ENCODE measurements at regions not wholly inside any gene's neighbourhood (a gene's known extent, or its start where the extent isn't known, plus 50 kb on each side); places are given as distances from the start of the nearest gene placed in this dataset.

GRCh38 chr1:48077795-48078222 lies 80.6 kb upstream of the TRABD2B start:
- H2AFZ ChIP-seq (ENCODE audit: low read depth, low read length), result no peak overlapping the region
- H3K4me1 ChIP-seq (replicated peaks in 1 of 2; ENCODE audit: control insufficient read depth in 2 of 2, insufficient read depth in 2 of 2, low read length in 2 of 2), result no peaks in the 10 kb centered on the region
- no peak for TF ChIP-seq SMAD2 (IDR thresholded peaks at IDR 0.05; ENCODE audit: low read depth, low read length)
- TF ChIP-seq TARDBP (IDR thresholded peaks at IDR 0.05), result no peak
- no peak overlapping the region for H3K4me3 ChIP-seq
- H3K27ac ChIP-seq (ENCODE audit: extremely low read depth, low read depth, low read length), result no peak overlapping the region
- BruUV-seq (replicated peaks), result no TSS peak
- no peaks in the 10 kb centered on the region for H3K79me2 ChIP-seq (ENCODE audit: control insufficient read depth, insufficient read depth, low read length)
- no peaks in the 10 kb centered on the region for H4K20me1 ChIP-seq (replicated peaks; ENCODE audit: control insufficient read depth, insufficient read depth, low read length)
- WGBS (ENCODE audit: insufficient coverage, low coverage, missing lambda C conversion rate), result 0% methylated on average over 5 of the region's 5 CpGs
- H3K9ac ChIP-seq (ENCODE audit: insufficient read depth in 1 of 2, low read depth in 2 of 2, low read length in 2 of 2), result no peak overlapping the region
- H3K9me3 ChIP-seq (replicated peaks; ENCODE audit: control insufficient read depth, insufficient read depth, low read depth, low read length), result no peaks in the 10 kb centered on the region
- POLR2A ChIA-PET, result interaction anchor here (1.0 kb wide), 1 partner anchor 10 kb away, joined by 4 read pairs; no protein-coding TSS in a partner anchor
- no peak overlapping the region for H3K4me2 ChIP-seq (ENCODE audit: insufficient read depth, low read length)
- intact Hi-C loops (cut with micrococcal nuclease), result no loop called here
- H3K27me3 ChIP-seq (ENCODE audit: control insufficient read depth in 2 of 2, insufficient read depth in 2 of 2, low read length in 2 of 2), result no peaks in the 10 kb centered on the region
- in situ Hi-C loops (cut with MboI), result no loop called here
- no peaks in the 10 kb centered on the region for H3K36me3 ChIP-seq (ENCODE audit: control insufficient read depth, insufficient read depth, low read length)
- FAIRE-seq, result no peak
- DNase-seq (ENCODE audit: extremely low read depth in 1 of 4, low spot score in 3 of 4), result no peak
- ATAC-seq, result no peak
- no peaks in the 10 kb centered on the region for H3K9me1 ChIP-seq (ENCODE audit: control insufficient read depth, insufficient read depth, low read length)
- CTCF ChIA-PET (ENCODE audit: low intra/inter-chr PET ratio), result no interaction called here

DNA sequence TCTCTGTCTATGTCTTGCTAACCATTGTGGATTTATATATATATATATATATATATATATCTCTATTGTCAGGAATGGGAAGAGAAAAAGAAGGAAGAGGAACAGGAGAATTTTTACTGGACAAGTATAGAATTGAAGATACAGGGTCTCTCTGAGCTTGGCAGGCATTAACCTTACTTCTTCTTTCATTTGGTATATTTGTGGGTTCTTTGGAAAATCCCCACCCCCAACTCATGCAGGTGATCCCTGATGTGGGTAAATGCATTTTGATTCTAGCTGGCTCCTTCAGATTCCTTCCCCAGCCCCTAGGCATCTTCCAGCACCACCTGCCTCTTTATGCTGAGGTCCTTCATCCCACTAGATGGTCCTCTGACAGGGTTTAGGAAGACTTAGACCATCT lies 78.8 kb upstream of the TRABD2B start:
- Histone ChIP-seq H2AFZ (ENCODE audit: low read depth, low read length) (no peak overlapping the region), H3K79me2 (ENCODE audit: control insufficient read depth, insufficient read depth, low read length) (no peaks in the 10 kb centered on the region), H4K20me1 (replicated peaks; ENCODE audit: control insufficient read depth, insufficient read depth, low read length) (no peaks in the 10 kb centered on the region), H3K27me3 (ENCODE audit: control insufficient read depth in 2 of 2, insufficient read depth in 2 of 2, low read length in 2 of 2) (0 out of 5 replicates have a peak, but pooled peaks cover 0 to under 1% of the 10 kb centered on the region in 2 experiments), H3K36me3 (ENCODE audit: control insufficient read depth, insufficient read depth, low read length) (no peaks in the 10 kb centered on the region), H3K4me2 (ENCODE audit: insufficient read depth, low read length) (no peak overlapping the region), H3K4me1 (replicated peaks in 1 of 2; ENCODE audit: control insufficient read depth in 2 of 2, insufficient read depth in 2 of 2, low read length in 2 of 2) (no peaks in the 10 kb centered on the region), H3K9ac (ENCODE audit: insufficient read depth in 1 of 2, low read depth in 2 of 2, low read length in 2 of 2) (no peak overlapping the region), H3K9me3 (replicated peaks; ENCODE audit: control insufficient read depth, insufficient read depth, low read depth, low read length) (no peaks in the 10 kb centered on the region), H3K27ac (ENCODE audit: extremely low read depth, low read depth, low read length) (no peak overlapping the region), H3K4me3 (no peak overlapping the region), H3K9me1 (ENCODE audit: control insufficient read depth, insufficient read depth, low read length) (no peaks in the 10 kb centered on the region)
- in situ Hi-C loops (cut with MboI), result no loop called here
- CTCF ChIA-PET (ENCODE audit: low intra/inter-chr PET ratio), result no interaction called here
- POLR2A ChIA-PET, result no interaction called here
- FAIRE-seq (no peak), DNase-seq (ENCODE audit: extremely low read depth in 1 of 4, low spot score in 3 of 4) (no peak), ATAC-seq (no peak)
- BruUV-seq (replicated peaks), result no TSS peak
- TF ChIP-seq NR3C1 (CRISPR knock-in tag; IDR thresholded peaks at IDR 0.05), result no peak
- TF ChIP-seq KLF1 (tag; IDR thresholded peaks at IDR 0.05), result no peak
- no peak for TF ChIP-seq NFYB (IDR thresholded peaks at IDR 0.05; ENCODE audit: extremely low read depth, insufficient read length)
- no peak for TF ChIP-seq NCOR1 (IDR thresholded peaks at IDR 0.05)
- no peak for TF ChIP-seq HNRNPK (IDR thresholded peaks at IDR 0.05; ENCODE audit: low read depth, low read length, poor library complexity, severe bottlenecking)
- intact Hi-C loops (cut with micrococcal nuclease), result no loop called here

All from K562 (cell line).